Activated CD8-positive, alpha-beta memory T cell treated with anti-CD3 and anti-CD28 coated beads, Interleukin-2, amount 50 U/mL, for 1 hour (primary cell): ENCODE measurements at regions not wholly inside any gene's neighbourhood (a gene's known extent, or its start where the extent isn't known, plus 50 kb on each side); places are given as distances from the start of the nearest gene placed in this dataset.

Experiments
- DNase-seq: peaks from one replicate; pipeline ENCODE4 v3.0.0-alpha.2; 2020; ENCODE audit errors: extremely low read depth

- no peak for DNase-seq
Measured at GRCh38 chr1:232445361-232446106, 184.4 kb downstream of the SIPA1L2 start.

DNA sequence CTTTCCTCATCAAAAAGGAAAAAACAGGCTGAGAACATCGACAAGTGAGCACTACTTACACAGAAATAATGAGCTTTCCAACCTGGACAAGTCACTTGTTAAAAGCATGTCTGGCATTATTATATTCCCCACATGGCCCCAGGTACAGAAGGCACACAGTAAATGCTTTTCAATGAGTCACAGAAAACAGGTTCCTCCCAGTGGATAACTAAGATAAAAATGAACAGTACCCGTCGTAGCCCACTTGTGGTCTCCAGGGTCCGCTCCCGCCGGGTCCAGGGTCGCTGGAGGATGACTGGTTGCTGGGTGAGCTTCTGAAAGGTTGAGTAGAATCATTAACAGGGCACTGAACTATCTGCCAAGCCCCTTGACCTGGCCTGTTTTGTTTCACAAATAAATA lies 186.6 kb downstream of the SIPA1L2 start:
- DNase-seq = no peak

- no peak for DNase-seq
Measured at GRCh38 chr1:232441036-232441411, 188.9 kb downstream of the SIPA1L2 start.

DNA sequence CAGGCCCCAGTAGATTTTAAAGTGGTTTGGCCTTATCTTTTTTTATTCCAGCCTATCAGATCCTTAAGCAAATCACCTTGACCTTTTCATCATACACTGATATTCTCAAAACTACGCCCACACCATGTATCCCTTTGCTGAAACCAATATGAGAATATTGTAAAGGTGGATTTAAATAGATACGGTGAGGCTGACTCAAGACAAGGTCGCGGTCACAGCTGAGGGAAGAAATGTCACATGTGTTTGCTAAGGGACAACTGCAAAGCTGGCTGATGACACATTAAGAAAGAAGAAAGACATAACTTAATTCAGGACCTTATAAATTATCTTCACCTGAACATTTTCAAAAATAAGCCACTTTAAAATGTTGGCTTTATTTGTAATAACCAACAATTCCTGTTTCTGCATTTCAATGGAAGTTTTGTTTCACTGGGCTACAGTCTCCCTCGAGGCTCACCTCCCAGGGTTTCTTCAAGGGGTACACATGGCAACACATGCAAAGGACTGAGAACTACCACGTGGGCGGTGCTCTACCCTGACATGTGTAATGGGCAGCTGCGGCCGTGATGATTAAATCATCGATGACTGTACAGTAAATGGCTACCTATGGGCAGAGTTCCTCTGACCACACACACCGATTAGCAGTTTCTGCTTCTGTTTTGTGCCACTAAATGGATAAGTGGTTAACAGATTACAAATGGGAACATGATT lies 189.5 kb downstream of the SIPA1L2 start:
- DNase-seq = no peak

GRCh38 chr1:232439011-232439410 lies 190.9 kb downstream of the SIPA1L2 start:
- no peak for DNase-seq

- no peak for DNase-seq
Measured at GRCh38 chr1:232438476-232438875, 191.5 kb downstream of the SIPA1L2 start.

GRCh38 chr1:232437510-232437909 lies 192.4 kb downstream of the SIPA1L2 start:
- DNase-seq = no peak

GRCh38 chr1:232435729-232436128 lies 194.2 kb downstream of the SIPA1L2 start:
- DNase-seq = no peak

DNA sequence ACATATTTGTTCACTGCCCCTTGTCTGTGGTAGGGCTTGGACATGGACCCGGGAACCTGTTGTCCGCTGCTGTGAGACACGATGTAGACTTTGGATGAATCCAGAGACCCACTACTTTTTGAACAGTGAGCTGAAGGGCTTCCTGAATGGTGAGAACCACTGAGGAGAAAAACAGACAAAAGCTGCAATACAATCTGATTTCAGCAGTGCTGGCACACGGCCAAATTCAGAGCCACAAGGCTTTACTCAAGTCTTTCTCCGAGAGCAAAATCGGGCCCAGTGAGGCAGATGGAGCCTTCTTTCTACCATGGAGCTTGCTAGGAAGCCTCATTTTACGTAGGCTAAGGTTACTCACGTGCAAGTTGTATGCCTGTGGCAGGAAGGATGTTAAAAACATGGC lies 197.6 kb downstream of the SIPA1L2 start:
- no peak for DNase-seq

- no peak for DNase-seq
Measured at GRCh38 chr1:232431748-232432147, 198.2 kb downstream of the SIPA1L2 start.

DNA sequence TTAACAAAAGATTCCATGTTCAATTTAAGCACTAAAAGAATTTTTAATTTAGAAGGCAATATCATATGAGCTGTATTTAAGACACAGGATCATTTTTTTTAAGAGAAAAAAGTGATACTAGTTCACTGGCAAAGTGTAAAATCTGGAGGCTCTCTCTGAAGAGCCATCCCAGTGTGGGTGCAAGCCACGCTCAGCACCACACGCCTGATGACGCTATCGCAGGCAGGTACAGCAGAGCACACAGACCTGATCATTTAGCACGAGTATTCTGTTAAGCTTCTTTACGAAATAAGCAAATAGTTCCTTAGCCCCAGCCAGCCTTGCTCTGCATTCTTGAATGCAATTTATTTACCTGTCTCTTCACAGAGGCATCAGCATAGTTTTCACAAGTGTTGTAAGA lies 198.6 kb downstream of the SIPA1L2 start:
- DNase-seq = no peak

- no peak for DNase-seq
Measured at GRCh38 chr1:232430467-232430866, 199.5 kb downstream of the SIPA1L2 start.

- no peak for DNase-seq
Measured at GRCh38 chr1:232428786-232429530, 201.0 kb downstream of the SIPA1L2 start.

- no peak for DNase-seq
Measured at GRCh38 chr1:232428036-232428645, 201.8 kb downstream of the SIPA1L2 start.

DNA sequence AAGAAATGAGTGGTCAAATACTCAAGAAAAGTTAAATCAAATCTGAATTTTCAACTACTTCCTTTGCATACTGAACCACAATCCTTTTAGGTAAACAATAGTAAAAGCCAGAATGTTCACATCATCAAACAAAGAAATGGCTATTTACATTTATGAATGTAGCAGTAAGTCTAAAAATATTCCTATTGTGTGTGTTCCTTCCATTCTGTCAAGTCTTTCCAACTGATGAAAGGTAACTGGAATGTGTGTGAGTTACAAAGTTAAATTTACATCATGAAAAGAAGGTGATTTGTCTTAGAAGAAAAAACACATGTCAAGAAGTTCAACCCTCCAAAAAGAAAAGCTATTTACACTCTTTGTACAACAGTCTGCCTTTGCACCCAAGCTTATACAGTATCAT lies 203.1 kb downstream of the SIPA1L2 start:
- DNase-seq = no peak

- no peak for DNase-seq
Measured at GRCh38 chr1:232425421-232425820, 204.5 kb downstream of the SIPA1L2 start.

GRCh38 chr1:232423591-232423990 lies 206.3 kb downstream of the SIPA1L2 start:
- no peak for DNase-seq

DNA sequence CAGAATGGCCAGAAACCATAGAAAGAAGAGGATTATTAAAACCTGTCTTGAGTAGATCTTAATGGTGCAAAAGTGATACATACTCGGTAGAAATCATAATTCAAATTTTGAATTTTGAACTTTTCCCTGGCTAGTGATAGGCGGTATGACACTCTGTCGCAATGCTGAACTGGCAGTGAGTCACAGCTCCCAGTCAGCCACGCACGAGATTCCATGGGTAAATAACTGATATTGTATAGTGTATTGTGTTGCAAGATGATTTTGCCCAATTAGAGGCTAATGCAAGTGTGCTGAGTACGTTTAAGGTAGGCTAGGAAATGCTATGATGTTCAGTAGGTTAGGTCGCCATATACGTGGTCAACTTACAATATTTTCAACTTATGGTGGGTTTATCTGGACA lies 207.0 kb downstream of the SIPA1L2 start:
- DNase-seq = no peak

- no peak for DNase-seq
Measured at GRCh38 chr1:232422098-232422497, 207.8 kb downstream of the SIPA1L2 start.

- DNase-seq = no peak
Measured at GRCh38 chr1:232421143-232421796, 208.7 kb downstream of the SIPA1L2 start.

DNA sequence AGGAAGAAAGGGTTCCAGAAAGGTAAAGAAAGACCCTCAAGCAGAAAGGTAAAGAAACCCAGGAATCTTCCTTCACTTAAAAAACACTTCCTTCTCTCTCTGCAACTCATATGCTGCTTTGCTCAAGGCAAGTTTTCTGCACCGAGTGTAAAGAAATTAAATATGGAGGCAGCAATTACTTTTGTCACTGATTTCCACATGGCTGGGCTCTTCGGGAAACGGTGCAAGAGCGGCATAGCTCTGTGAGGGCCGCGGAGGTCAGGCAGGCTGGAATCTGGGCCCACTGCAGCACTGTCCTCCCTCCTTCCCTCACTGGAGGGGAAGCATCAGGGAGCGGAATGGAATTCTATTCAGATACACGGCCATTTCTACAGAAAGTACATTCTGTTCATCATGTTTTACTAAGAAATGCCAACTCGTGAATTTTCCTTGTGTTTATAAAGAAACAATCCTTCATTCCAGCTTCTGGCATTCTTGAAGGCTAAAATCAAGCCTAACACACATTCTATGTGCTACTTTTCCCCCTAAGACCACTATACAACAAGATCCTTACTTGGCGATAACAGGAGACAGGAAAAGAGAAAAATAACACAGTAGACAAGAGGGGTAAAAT lies 212.2 kb downstream of the SIPA1L2 start:
- DNase-seq = no peak
